K562 (cell line): ENCODE measurements at regions not wholly inside any gene's neighbourhood (a gene's known extent, or its start where the extent isn't known, plus 50 kb on each side); places are given as distances from the start of the nearest gene placed in this dataset.

Experiments
- ATAC-seq: fragments of 200-7000 bp; cut with Tn5 transposase; 3 replicates; pipeline ENCODE4 v1.9.1; 2020; ENCODE audit warnings: moderate library complexity
- BruUV-seq: library from RNA; stranded (reverse); fragments of 400-500 nt; replicated peaks from 2 replicates; lab custom pipeline; 2021; lab: Mats Ljungman, UMichigan
- CTCF ChIA-PET: fragments of 300-600 bp; formaldehyde crosslinking; extraction: SDS; loops from one replicate; lab custom pipeline; 2021; ENCODE audit warnings: low intra/inter-chr PET ratio; lab: Yijun Ruan, JAX
- POLR2A ChIA-PET: fragments of 300-600, 350-650 bp; sonication (Branson Sonifier 250); formaldehyde crosslinking; extraction: SDS; loops from one replicate; lab custom pipeline; 2021; ENCODE audit warnings: antibody characterized with exemption, inconsistent platforms; lab: Yijun Ruan, JAX
- DNase-seq, 4 experiments: peaks; one replicate each; pipeline versions ENCODE4 v3.0.0 to v3.0.0-alpha.2; 2011 to 2018; ENCODE audit warnings: low spot score in 3 of 4, mixed read lengths in 3 of 4; ENCODE audit errors: extremely low read depth in 1 of 4
- FAIRE-seq: peaks from 2 replicates; lab custom pipeline; 2011; peaks lifted over from hg19 to GRCh38; lab: Jason Lieb, UNC
- H2AFZ ChIP-seq: 2 replicates; pipeline ENCODE4 v1.6.0; 2011; ENCODE audit warnings: low read depth, low read length, control low read depth, inconsistent platforms
- H3K27ac ChIP-seq: fragments of 200-600 bp; 3 replicates; pipeline ENCODE4 v1.8.0; 2011; ENCODE audit warnings: low read depth, mild to moderate bottlenecking, control low read depth, inconsistent platforms, low read length, moderate library complexity, mixed read lengths; ENCODE audit errors: extremely low read depth
- H3K27me3 ChIP-seq, 2 experiments: fragments of 300-600 bp in 1 of 2; 2 replicates in 1 of 2; 3 replicates in 1 of 2; pipeline versions ENCODE4 v1.6.0 to v1.8.0; 2011; ENCODE audit warnings: inconsistent platforms in 2 of 2, low read length in 2 of 2, mild to moderate bottlenecking in 1 of 2, mixed read lengths in 1 of 2, moderate library complexity in 1 of 2; ENCODE audit not compliant: control insufficient read depth in 2 of 2, insufficient read depth in 2 of 2
- H3K36me3 ChIP-seq: fragments of 300-600 bp; 3 replicates; pipeline ENCODE4 v1.8.0; 2011; ENCODE audit warnings: mild to moderate bottlenecking, low read length, inconsistent platforms; ENCODE audit not compliant: control insufficient read depth, insufficient read depth
- H3K4me1 ChIP-seq, 2 experiments: fragments of 200-600 bp in 1 of 2; replicated peaks in 1 of 2; 2 replicates in 1 of 2; 3 replicates in 1 of 2; pipeline versions ENCODE4 v1.5.1 to v1.8.0; 2011; ENCODE audit warnings: inconsistent platforms in 2 of 2, low read length in 2 of 2, mild to moderate bottlenecking in 1 of 2, mixed read lengths in 1 of 2, moderate library complexity in 1 of 2; ENCODE audit not compliant: control insufficient read depth in 2 of 2, insufficient read depth in 2 of 2
- H3K4me2 ChIP-seq: 2 replicates; pipeline ENCODE4 v1.6.1; 2011; ENCODE audit warnings: low read length, control low read depth, inconsistent platforms, mixed read lengths; ENCODE audit not compliant: insufficient read depth
- H3K4me3 ChIP-seq: fragments of 200-600 bp; sonication (generic), shearing (Covaris generic); 2 replicates; pipeline ENCODE4 v1.5.1; 2016; ENCODE audit warnings: control low read depth, inconsistent platforms
- H3K79me2 ChIP-seq: fragments of 200-600 bp; 3 replicates; pipeline ENCODE4 v1.8.0; 2011; ENCODE audit warnings: low read length, inconsistent platforms; ENCODE audit not compliant: control insufficient read depth, insufficient read depth
- H3K9ac ChIP-seq, 2 experiments: 2 replicates each; pipeline versions ENCODE4 v1.6.0 to v1.6.1; 2011; ENCODE audit warnings: low read depth in 2 of 2, low read length in 2 of 2, control low read depth in 1 of 2, inconsistent platforms in 1 of 2, mild to moderate bottlenecking in 1 of 2, mixed read lengths in 1 of 2; ENCODE audit not compliant: insufficient read depth in 1 of 2
- H3K9me1 ChIP-seq: one replicate; pipeline ENCODE4 v1.6.0; 2011; ENCODE audit warnings: inconsistent platforms, mild to moderate bottlenecking, low read length, moderate library complexity; ENCODE audit not compliant: control insufficient read depth, insufficient read depth
- H3K9me3 ChIP-seq: replicated peaks from 2 replicates; pipeline ENCODE4 v1.5.1; 2011; ENCODE audit warnings: low read depth, low read length, inconsistent platforms; ENCODE audit not compliant: control insufficient read depth, insufficient read depth
- H4K20me1 ChIP-seq: replicated peaks from 2 replicates; pipeline ENCODE4 v1.6.1; 2011; ENCODE audit warnings: low read length, inconsistent platforms, mixed read lengths; ENCODE audit not compliant: control insufficient read depth, insufficient read depth
- BRF1 ChIP-seq: IDR thresholded peaks from 3 replicates; pipeline ENCODE4 v1.6.1; 2011; ENCODE audit warnings: borderline replicate concordance, mild to moderate bottlenecking; ENCODE audit not compliant: insufficient read length; ENCODE audit errors: extremely low read depth
- CCNT2 ChIP-seq: IDR thresholded peaks from 2 replicates; pipeline ENCODE4 v1.6.1; 2011; ENCODE audit warnings: borderline replicate concordance, low read depth, mild to moderate bottlenecking, moderate library complexity, mixed read lengths, low read length; ENCODE audit not compliant: insufficient read length; ENCODE audit errors: extremely low read depth
- CHCHD3 ChIP-seq: fragments of 250-450 bp; sonication (Bioruptor Pico); IDR thresholded peaks from 2 replicates; pipeline ENCODE4 v2.1.2; 2022; ENCODE audit warnings: mild to moderate bottlenecking
- CTCFL ChIP-seq: IDR thresholded peaks from 2 replicates; pipeline ENCODE4 v1.6.1; 2011; ENCODE audit warnings: borderline replicate concordance, low read depth, mild to moderate bottlenecking, moderate library complexity, low read length; ENCODE audit not compliant: insufficient read depth, poor library complexity, severe bottlenecking
- ESRRB ChIP-seq: fragments of 250-450 bp; sonication (Bioruptor Pico); IDR thresholded peaks from 2 replicates; pipeline ENCODE4 v1.5.0; 2020; ENCODE audit warnings: mild to moderate bottlenecking, moderate library complexity, borderline replicate concordance
- FOXJ2 ChIP-seq: fragments of 200-800 bp; sonication (Bioruptor generic); IDR thresholded peaks from 2 replicates; pipeline ENCODE4 v1.6.1; 2016; ENCODE audit warnings: missing genetic modification characterization, missing compliant biosample characterization
- GTF2F1 ChIP-seq: IDR thresholded peaks from 2 replicates; pipeline ENCODE4 v1.6.1; 2011; ENCODE audit warnings: low read depth, low read length, improper control_type of control experiment
- HNRNPL ChIP-seq: fragments of 200-400 bp; formaldehyde crosslinking; IDR thresholded peaks from 2 replicates; pipeline ENCODE4 v1.6.1; 2017; ENCODE audit warnings: low read depth, mild to moderate bottlenecking, low read length
- LEF1 ChIP-seq: fragments of 450-650 bp; IDR thresholded peaks from 2 replicates; pipeline ENCODE4 v1.6.1; 2016; ENCODE audit warnings: mild to moderate bottlenecking
- MXD1 ChIP-seq: fragments of 250-450 bp; sonication (Bioruptor Pico); IDR thresholded peaks from 2 replicates; pipeline ENCODE4 v1.8.0; 2021; ENCODE audit warnings: borderline replicate concordance, mild to moderate bottlenecking, moderate library complexity; ENCODE audit not compliant: poor library complexity, severe bottlenecking
- PTBP1 ChIP-seq: fragments of 200-400 bp; formaldehyde crosslinking; IDR thresholded peaks from 2 replicates; pipeline ENCODE4 v1.6.1; 2017; ENCODE audit warnings: low read depth, low read length
- RFX5 ChIP-seq: IDR thresholded peaks from 2 replicates; pipeline ENCODE4 v1.6.1; 2011; ENCODE audit warnings: low read depth, mild to moderate bottlenecking, improper control_type of control experiment, low read length
- SMAD2 ChIP-seq: fragments of 150-350 bp; IDR thresholded peaks from 2 replicates; pipeline ENCODE4 v1.6.1; 2014; ENCODE audit warnings: low read depth, mild to moderate bottlenecking, low read length
- SNRNP70 ChIP-seq: fragments of 200-400 bp; formaldehyde crosslinking; optimal IDR thresholded peaks from 2 replicates; pipeline ENCODE3; 2017; ENCODE audit warnings: low read depth, low read length
- ZNF140 ChIP-seq: fragments of 250-450 bp; sonication (Bioruptor Pico); IDR thresholded peaks from 2 replicates; pipeline ENCODE4 v1.8.0; 2021; ENCODE audit warnings: moderate library complexity, mild to moderate bottlenecking, inconsistent platforms
- ZNF3 ChIP-seq: fragments of 250-450 bp; sonication (Bioruptor Pico); IDR thresholded peaks from 2 replicates; pipeline ENCODE4 v1.5.0; 2021; ENCODE audit warnings: mild to moderate bottlenecking, moderate library complexity
- ZNF347 ChIP-seq: fragments of 450-650 bp; formaldehyde crosslinking; IDR thresholded peaks from 2 replicates; pipeline ENCODE4 v1.4.0; 2020; ENCODE audit warnings: low read depth, mild to moderate bottlenecking, moderate library complexity
- ZNF639 ChIP-seq, 2 experiments: fragments of 200-800 bp in 1 of 2; sonication (Bioruptor generic) in 1 of 2; sonication (generic) in 1 of 2; formaldehyde crosslinking in 1 of 2; IDR thresholded peaks in 1 of 2; conservative IDR thresholded peaks in 1 of 2; 2 replicates each; pipeline versions ENCODE4 v1.5.0 to v1.6.1; 2016 to 2020; ENCODE audit warnings: missing compliant biosample characterization in 1 of 2, missing genetic modification characterization in 1 of 2, missing genetic modification reagents in 1 of 2
- ZNF76 ChIP-seq: fragments of 250-450 bp; sonication (Bioruptor Pico); IDR thresholded peaks from 2 replicates; pipeline ENCODE4 v1.4.0; 2020; ENCODE audit warnings: mild to moderate bottlenecking, moderate library complexity, borderline replicate concordance
- ZNF764 ChIP-seq: fragments of 250-450 bp; sonication (Bioruptor Pico); IDR thresholded peaks from 2 replicates; pipeline ENCODE4 v1.4.0; 2020; ENCODE audit warnings: low read depth, mild to moderate bottlenecking, moderate library complexity
- WGBS: fragments of 100-300 bp; shearing (Covaris generic); methylation state at CpG from one replicate; pipeline ENCODE4 v1.1.6; 2016; ENCODE audit warnings: low coverage, mixed read lengths; ENCODE audit not compliant: insufficient coverage; ENCODE audit errors: missing lambda C conversion rate; 5-methylcytosine and 5-hydroxymethylcytosine counted together
- in situ Hi-C: fragments of 300-500 bp; cut with MboI; formaldehyde crosslinking; loops from 4 replicates; pipeline ENCODE4 v1.15.0; 2018; ENCODE audit warnings: inconsistent platforms, mixed read lengths
- intact Hi-C: fragments of 100-400 bp; cut with micrococcal nuclease; formaldehyde crosslinking; loops from 2 replicates; pipeline ENCODE4 v1.14.2; 2022

- TF ChIP-seq CCNT2 = no peak
- no peak for TF ChIP-seq GTF2F1
- TF ChIP-seq SMAD2 = no peak
- TF ChIP-seq BRF1 = no peak
- no peak for TF ChIP-seq CTCFL
- no peak for TF ChIP-seq PTBP1
- no peak for TF ChIP-seq HNRNPL
These were observed 448.9 kb upstream of the KCNMB2 start (continued) for GRCh38 chr3:178087376-178087775.

GRCh38 chr3:178088963-178089362 lies 447.3 kb upstream of the KCNMB2 start:
- WGBS = 6% methylated on average over 1 of the region's 1 CpG
- POLR2A ChIA-PET = no interaction called here
- no peak overlapping the region for H2AFZ ChIP-seq
- H3K9me3 ChIP-seq = no peaks in the 10 kb centered on the region
- no peaks in the 10 kb centered on the region for H3K36me3 ChIP-seq
- H3K4me2 ChIP-seq = no peak overlapping the region
- BruUV-seq = no TSS peak
- DNase-seq = no peak
- H3K27me3 ChIP-seq = no peaks in the 10 kb centered on the region
- H3K4me1 ChIP-seq = no peaks in the 10 kb centered on the region; a peak in 1 of 5 replicates
- no peak for FAIRE-seq
- no peak for ATAC-seq
- intact Hi-C loops (loop anchor here (10.0 kb wide), 1 partner anchor 236 kb away; no protein-coding TSS in a partner anchor), in situ Hi-C loops (no loop called here)
- CTCF ChIA-PET = no interaction called here
- H4K20me1 ChIP-seq = no peaks in the 10 kb centered on the region
- TF ChIP-seq CHCHD3 (CRISPR knock-in tag) (no peak), ZNF764 (no peak), ZNF639 (CRISPR knock-in tag; conservative IDR thresholded peaks at IDR 0.05 in 1 of 2, IDR thresholded peaks at IDR 0.05 in 1 of 2) (no peak), SNRNP70 (no peak), ZNF347 (CRISPR knock-in tag) (no peak), ZNF140 (CRISPR knock-in tag) (no peak), ZNF3 (CRISPR knock-in tag) (no peak), LEF1 (no peak), ZNF76 (no peak), MXD1 (CRISPR knock-in tag) (no peak), FOXJ2 (tag) (no peak), RFX5 (no peak), ESRRB (no peak)
- TF ChIP-seq, all 486 proteins: peak for 0
- no peak overlapping the region for H3K9ac ChIP-seq
- no peak overlapping the region for H3K27ac ChIP-seq
- no peak overlapping the region for H3K4me3 ChIP-seq
- H3K9me1 ChIP-seq = no peaks in the 10 kb centered on the region
- H3K79me2 ChIP-seq = no peaks in the 10 kb centered on the region
